GM23338 (cell line): ENCODE measurements at regions not wholly inside any gene's neighbourhood (a gene's known extent, or its start where the extent isn't known, plus 50 kb on each side); places are given as distances from the start of the nearest gene placed in this dataset.

Experiments used
- ATAC-seq: fragments of 200-7000 bp; cut with Tn5 transposase; 3 replicates; pipeline ENCODE4 v1.9.1; 2020
- DNase-seq: peaks from one replicate; pipeline ENCODE4 v3.0.0-alpha.2; 2015; ENCODE audit warnings: low spot score
- H2AFZ ChIP-seq: fragments of 200-600 bp; sonication (generic); 2 replicates; pipeline ENCODE4 v1.8.0; 2016; ENCODE audit warnings: antibody characterized with exemption, mild to moderate bottlenecking, moderate library complexity
- H3F3A ChIP-seq: fragments of 200-600 bp; sonication (generic); replicated peaks from 2 replicates; pipeline ENCODE4 v1.8.0; 2017; ENCODE audit warnings: antibody characterized with exemption, mixed run types, low read depth
- H3K27ac ChIP-seq: fragments of 200-600 bp; sonication (generic); 2 replicates; pipeline ENCODE4 v1.6.1; 2016; ENCODE audit warnings: low read depth
- H3K27me3 ChIP-seq: fragments of 200-600 bp; sonication (generic); 2 replicates; pipeline ENCODE4 v1.8.0; 2016; ENCODE audit warnings: mild to moderate bottlenecking, mixed run types, moderate library complexity; ENCODE audit not compliant: insufficient read depth
- H3K36me3 ChIP-seq: fragments of 200-600 bp; sonication (generic); 2 replicates; pipeline ENCODE4 v1.8.0; 2016; ENCODE audit warnings: mild to moderate bottlenecking; ENCODE audit not compliant: insufficient read depth
- H3K4me1 ChIP-seq: fragments of 200-600 bp; sonication (generic); 2 replicates; pipeline ENCODE4 v1.8.0; 2016; ENCODE audit warnings: mild to moderate bottlenecking, moderate library complexity; ENCODE audit not compliant: insufficient read depth
- H3K4me2 ChIP-seq: fragments of 200-600 bp; sonication (generic); 2 replicates; pipeline ENCODE4 v1.7.1; 2017; ENCODE audit warnings: mixed run types
- H3K4me3 ChIP-seq: fragments of 200-600 bp; sonication (generic); 2 replicates; pipeline ENCODE4 v1.6.1; 2016; ENCODE audit warnings: mixed run types
- H3K79me2 ChIP-seq: fragments of 200-600 bp; sonication (generic); replicated peaks from 2 replicates; pipeline ENCODE4 v1.8.0; 2017; ENCODE audit warnings: mild to moderate bottlenecking; ENCODE audit not compliant: insufficient read depth
- H3K9me2 ChIP-seq: fragments of 200-600 bp; sonication (generic); 2 replicates; pipeline ENCODE4 v1.8.0; 2017; ENCODE audit not compliant: insufficient read depth
- H4K20me1 ChIP-seq: fragments of 200-600 bp; sonication (generic); replicated peaks from 2 replicates; pipeline ENCODE4 v1.8.0; 2017; ENCODE audit warnings: mild to moderate bottlenecking; ENCODE audit not compliant: insufficient read depth
- H3K27ac Mint-ChIP-seq: 2 replicates; pipeline ENCODE4 v1.8.0; 2020; ENCODE audit warnings: inconsistent platforms, mild to moderate bottlenecking, moderate library complexity, mixed read lengths
- H3K27me3 Mint-ChIP-seq: 3 replicates; pipeline ENCODE4 v1.8.0; 2022; ENCODE audit warnings: low read depth, mild to moderate bottlenecking, moderate library complexity, mixed read lengths, inconsistent platforms; ENCODE audit not compliant: insufficient read depth, poor library complexity
- H3K36me3 Mint-ChIP-seq: 3 replicates; pipeline ENCODE4 v1.8.0; 2021; ENCODE audit warnings: low read depth, mild to moderate bottlenecking, inconsistent platforms, moderate library complexity, mixed read lengths
- H3K4me1 Mint-ChIP-seq: 3 replicates; pipeline ENCODE4 v1.8.0; 2020; ENCODE audit warnings: mild to moderate bottlenecking, inconsistent platforms, mixed read lengths
- H3K4me3 Mint-ChIP-seq: 3 replicates; pipeline ENCODE4 v1.8.0; 2021; ENCODE audit warnings: moderate library complexity, mild to moderate bottlenecking, inconsistent platforms, mixed read lengths
- H3K9me3 Mint-ChIP-seq: 3 replicates; pipeline ENCODE4 v1.8.0; 2020; ENCODE audit warnings: moderate library complexity, mild to moderate bottlenecking, inconsistent platforms, mixed read lengths
- CREB1 ChIP-seq: fragments of 250-450 bp; sonication (Bioruptor Pico); IDR thresholded peaks from 2 replicates; pipeline ENCODE4 v1.5.0; 2020; ENCODE audit warnings: low read depth, mild to moderate bottlenecking, moderate library complexity
- CTCF ChIP-seq, 2 experiments: fragments of 200-600 bp in 1 of 2; sonication (generic) in 1 of 2; conservative IDR thresholded peaks; 2 replicates each; pipeline versions ENCODE4 v1.5.1 to v1.6.1; 2016 to 2017; ENCODE audit warnings: antibody characterized with exemption in 2 of 2, low read depth in 2 of 2, mild to moderate bottlenecking in 2 of 2, moderate library complexity in 1 of 2
- EZH2 ChIP-seq: fragments of 200-600 bp; sonication (generic); IDR thresholded peaks from one replicate; pipeline ENCODE4 v1.8.0; 2017; ENCODE audit warnings: antibody characterized with exemption, mild to moderate bottlenecking, low read depth; ENCODE audit not compliant: unreplicated experiment
- EZH2phosphoT487 ChIP-seq: fragments of 200-600 bp; sonication (generic); IDR thresholded peaks from one replicate; pipeline ENCODE4 v1.8.1; 2018; ENCODE audit warnings: antibody characterized with exemption; ENCODE audit not compliant: unreplicated experiment
- NANOG ChIP-seq: IDR thresholded peaks from 2 replicates; pipeline ENCODE4 v1.6.1; 2016; ENCODE audit warnings: antibody characterized with exemption, borderline replicate concordance
- POLR2AphosphoS5 ChIP-seq: IDR thresholded peaks from 2 replicates; pipeline ENCODE4 v1.6.1; 2016; ENCODE audit warnings: antibody characterized with exemption, low read depth
- STAT1 ChIP-seq: IDR thresholded peaks from one replicate; pipeline ENCODE4 v1.6.1; 2016; ENCODE audit warnings: antibody characterized with exemption; ENCODE audit not compliant: unreplicated experiment
- ZNF114 ChIP-seq: fragments of 250-450 bp; sonication (Bioruptor Pico); IDR thresholded peaks from 2 replicates; pipeline ENCODE4 v1.5.0; 2020; ENCODE audit warnings: mild to moderate bottlenecking, moderate library complexity
- ZNF331 ChIP-seq: fragments of 250-450 bp; sonication (Bioruptor Pico); IDR thresholded peaks from 2 replicates; pipeline ENCODE4 v1.5.0; 2020; ENCODE audit warnings: low read depth, mild to moderate bottlenecking, moderate library complexity
- ZNF462 ChIP-seq: fragments of 250-450 bp; sonication (Bioruptor Pico); IDR thresholded peaks from 2 replicates; pipeline ENCODE4 v1.5.0; 2020; ENCODE audit warnings: mild to moderate bottlenecking, moderate library complexity
- TF ChIP-seq, protein P1 (sequence below): IDR thresholded peaks from 2 replicates; pipeline ENCODE4 v1.6.1; 2016; ENCODE audit warnings: antibody characterized with exemption

DNA sequence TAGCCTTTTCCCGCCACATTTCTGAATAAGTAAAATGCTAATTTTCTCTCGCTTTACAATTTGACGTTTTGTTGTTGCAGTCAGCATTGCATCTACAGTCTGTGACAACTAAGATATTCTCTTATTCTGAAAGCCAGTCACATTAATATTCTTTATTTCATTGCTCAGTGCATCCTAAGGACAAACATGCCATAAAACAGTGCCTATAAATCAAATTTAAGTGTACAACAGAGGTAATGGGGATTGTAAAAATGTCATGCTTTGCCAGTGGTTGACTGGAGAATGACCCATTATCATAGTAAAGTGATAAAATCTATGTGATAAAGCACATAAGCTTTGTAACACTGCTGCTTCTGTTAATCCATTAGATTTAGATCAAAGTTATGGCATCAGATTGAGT is 1850.0 kb upstream of the ACO1 start (continued):
- TF ChIP-seq EZH2phosphoT487 (no peak), CREB1 (CRISPR knock-in tag) (no peak), CTCF (conservative IDR thresholded peaks at IDR 0.05; ENCODE audit: low read depth in 2 of 2) (no peak), NANOG (no peak), ZNF114 (no peak)
- TF ChIP-seq, protein P1, sequence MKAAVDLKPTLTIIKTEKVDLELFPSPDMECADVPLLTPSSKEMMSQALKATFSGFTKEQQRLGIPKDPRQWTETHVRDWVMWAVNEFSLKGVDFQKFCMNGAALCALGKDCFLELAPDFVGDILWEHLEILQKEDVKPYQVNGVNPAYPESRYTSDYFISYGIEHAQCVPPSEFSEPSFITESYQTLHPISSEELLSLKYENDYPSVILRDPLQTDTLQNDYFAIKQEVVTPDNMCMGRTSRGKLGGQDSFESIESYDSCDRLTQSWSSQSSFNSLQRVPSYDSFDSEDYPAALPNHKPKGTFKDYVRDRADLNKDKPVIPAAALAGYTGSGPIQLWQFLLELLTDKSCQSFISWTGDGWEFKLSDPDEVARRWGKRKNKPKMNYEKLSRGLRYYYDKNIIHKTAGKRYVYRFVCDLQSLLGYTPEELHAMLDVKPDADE = no peak

DNA sequence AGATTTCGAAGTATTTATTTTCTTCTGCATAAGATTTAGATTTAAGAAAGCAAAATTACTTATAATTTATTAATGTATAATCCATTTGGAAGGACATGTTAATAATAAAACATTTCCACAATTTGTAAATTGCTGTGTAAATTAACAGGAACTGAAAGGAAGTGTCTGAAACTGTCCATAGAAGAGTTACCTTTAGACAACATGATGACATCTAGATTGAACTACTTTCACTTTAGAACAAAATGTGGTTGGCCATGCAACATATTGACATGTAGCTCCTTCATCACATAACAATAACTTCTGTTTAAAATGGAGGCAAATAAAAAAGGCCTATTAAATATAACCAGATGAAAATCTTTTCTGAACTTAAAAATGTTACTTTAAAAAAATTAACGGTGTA is 1849.5 kb upstream of the ACO1 start:
- Mint-ChIP-seq H3K9me3 (peaks cover 49% of the 10 kb centered on the region), H3K4me3 (no peak overlapping the region), H3K27me3 (peaks cover 2% of the 10 kb centered on the region), H3K4me1 (no peaks in the 10 kb centered on the region), H3K27ac (no peak overlapping the region), H3K36me3 (peaks cover 41% of the 10 kb centered on the region; the same call in 2 of the 3 replicates)
- no peaks in the 10 kb centered on the region for H4K20me1 ChIP-seq
- H3K9me2 ChIP-seq = no peaks in the 10 kb centered on the region
- H2AFZ ChIP-seq = no peak overlapping the region
- H3K27me3 ChIP-seq = no peaks in the 10 kb centered on the region
- H3K4me3 ChIP-seq = no peak overlapping the region
- no peak overlapping the region for H3K4me2 ChIP-seq
- no peak overlapping the region for H3K27ac ChIP-seq
- H3K4me1 ChIP-seq = no peaks in the 10 kb centered on the region
- no peaks in the 10 kb centered on the region for H3K79me2 ChIP-seq
- H3K36me3 ChIP-seq = no peaks in the 10 kb centered on the region; the same call in 1 of the 2 replicates
- ATAC-seq (no peak), DNase-seq (no peak)
- H3F3A ChIP-seq = no peaks in the 10 kb centered on the region
- TF ChIP-seq CREB1 (CRISPR knock-in tag) (no peak), POLR2AphosphoS5 (no peak), EZH2phosphoT487 (no peak), NANOG (no peak), CTCF (conservative IDR thresholded peaks at IDR 0.05; ENCODE audit: low read depth in 2 of 2) (no peak), ZNF331 (CRISPR knock-in tag) (no peak), STAT1 (no peak), EZH2 (no peak), ZNF462 (CRISPR knock-in tag) (no peak)
- TF ChIP-seq, protein P1 = no peak
